Inferior parietal cortex (tissue), 1 donor: ENCODE measurements at regions not wholly inside any gene's neighbourhood (a gene's known extent, or its start where the extent isn't known, plus 50 kb on each side); places are given as distances from the start of the nearest gene placed in this dataset.
"Not testable (repeated sequence)": the region's sequence is repeated elsewhere in the genome, so short reads cannot be mapped to it uniquely, and the experiment has no call there.

Source experiments
- DNase-seq: peaks from one replicate; pipeline ENCODE4 v3.0.0-alpha.2; 2016; ENCODE audit errors: extremely low spot score

- DNase-seq: no peak
Measured at GRCh38 chr2:205865056-205865455, 182.8 kb downstream of the NRP2 start.

GRCh38 chr2:205864491-205864890 is 182.2 kb downstream of the NRP2 start:
- no peak for DNase-seq

GRCh38 chr2:205862761-205863160 is 180.5 kb downstream of the NRP2 start:
- not testable (repeated sequence) for DNase-seq

GRCh38 chr2:205860885-205861284 is 178.6 kb downstream of the NRP2 start:
- DNase-seq: no peak

GRCh38 chr2:205860181-205860580 is 177.9 kb downstream of the NRP2 start:
- no peak for DNase-seq

- no peak for DNase-seq
Measured at GRCh38 chr2:205858881-205859441, 176.7 kb downstream of the NRP2 start.

GRCh38 chr2:205858275-205858674 is 176.0 kb downstream of the NRP2 start:
- DNase-seq: no peak

- DNase-seq: no peak
Measured at GRCh38 chr2:205857520-205858237, 175.4 kb downstream of the NRP2 start.

GRCh38 chr2:205852457-205852856 is 170.2 kb downstream of the NRP2 start:
- DNase-seq: no peak

- DNase-seq: no peak
Measured at GRCh38 chr2:205850611-205851010, 168.3 kb downstream of the NRP2 start.

- DNase-seq: no peak
Measured at GRCh38 chr2:205850132-205850531, 167.8 kb downstream of the NRP2 start.

GRCh38 chr2:205849136-205849535 is 166.8 kb downstream of the NRP2 start:
- DNase-seq: no peak

GRCh38 chr2:205848601-205849000 is 166.3 kb downstream of the NRP2 start:
- no peak for DNase-seq
